ENCODE measurements at regions not wholly inside any gene's neighbourhood (a gene's known extent, or its start where the extent isn't known, plus 50 kb on each side); places are given as distances from the start of the nearest gene placed in this dataset.

DNA sequence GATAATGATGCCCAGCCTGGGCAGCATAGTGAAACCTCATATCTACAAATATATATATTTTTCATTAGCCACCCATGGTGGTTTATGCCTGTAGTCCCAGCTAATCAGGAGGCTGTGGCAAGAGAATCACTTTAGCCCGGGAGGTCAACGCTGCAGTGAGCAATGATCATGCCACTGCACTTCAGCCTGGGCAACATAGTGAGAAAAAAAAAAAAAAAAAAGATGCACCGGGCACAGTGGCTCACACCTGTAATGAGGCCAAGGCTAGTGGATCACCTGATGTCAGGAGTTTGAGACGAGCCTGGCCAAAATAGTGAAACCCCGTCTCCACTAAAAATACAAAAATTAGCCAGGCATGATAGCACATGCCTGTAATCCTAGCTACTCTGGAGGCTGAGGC is 50.2 kb upstream of the ADRA1B start:
- Histone ChIP-seq H3K4me3 (ENCODE audit: low read length) (no peak overlapping the region), H3K9me3 (ENCODE audit: insufficient read depth, low read depth, low read length) (no peaks in the 10 kb centered on the region), H3K4me1 (ENCODE audit: insufficient read depth, low read length) (no peaks in the 10 kb centered on the region), H3K9ac (ENCODE audit: low read depth, low read length) (no peak overlapping the region), H3K27me3 (ENCODE audit: insufficient read depth, low read length) (0 out of 2 replicates have a peak, but pooled peaks cover 8% of the 10 kb centered on the region), H3K27ac (ENCODE audit: low read length) (no peak overlapping the region), H3K36me3 (ENCODE audit: insufficient read depth, low read depth, low read length) (no peaks in the 10 kb centered on the region)
